ENCODE measurements at regions not wholly inside any gene's neighbourhood (a gene's known extent, or its start where the extent isn't known, plus 50 kb on each side); places are given as distances from the start of the nearest gene placed in this dataset.

- no peak overlapping the region for H3K9ac ChIP-seq
- no peak overlapping the region for H3K4me2 ChIP-seq (ENCODE audit: low read length)
- H3K36me3 ChIP-seq (ENCODE audit: control insufficient read depth, insufficient read depth, low read length), result no peaks in the 10 kb centered on the region
- H3K4me3 ChIP-seq (ENCODE audit: low read depth, low read length), result no peak overlapping the region
- no peaks in the 10 kb centered on the region for H3K79me2 ChIP-seq
- H2AFZ ChIP-seq, result no peak overlapping the region
- no peak for TF ChIP-seq CTCF (IDR thresholded peaks at IDR 0.05)
- H3K4me1 ChIP-seq, result no peaks in the 10 kb centered on the region
- H3K27ac ChIP-seq, result no peak overlapping the region
- no peaks in the 10 kb centered on the region for H3K9me3 ChIP-seq (ENCODE audit: control insufficient read depth, low read length)
- H3K27me3 ChIP-seq (ENCODE audit: control insufficient read depth, insufficient read depth, low read length), result no peaks in the 10 kb centered on the region
Observed at GRCh38 chr6:25100288-25100687, 164.5 kb upstream of the RIPOR2 start.

GRCh38 chr6:25103603-25104002, 167.8 kb upstream of the RIPOR2 start:
- Histone ChIP-seq H3K27ac (no peak overlapping the region), H3K9ac (no peak overlapping the region), H3K36me3 (ENCODE audit: control insufficient read depth, insufficient read depth, low read length) (no peaks in the 10 kb centered on the region), H3K4me3 (ENCODE audit: low read depth, low read length) (no peak overlapping the region), H2AFZ (no peak overlapping the region), H3K4me2 (ENCODE audit: low read length) (no peak overlapping the region), H3K79me2 (no peaks in the 10 kb centered on the region), H3K4me1 (no peaks in the 10 kb centered on the region), H3K27me3 (ENCODE audit: control insufficient read depth, insufficient read depth, low read length) (no peaks in the 10 kb centered on the region), H3K9me3 (ENCODE audit: control insufficient read depth, low read length) (no peaks in the 10 kb centered on the region)
- TF ChIP-seq CTCF (IDR thresholded peaks at IDR 0.05), result no peak

DNA sequence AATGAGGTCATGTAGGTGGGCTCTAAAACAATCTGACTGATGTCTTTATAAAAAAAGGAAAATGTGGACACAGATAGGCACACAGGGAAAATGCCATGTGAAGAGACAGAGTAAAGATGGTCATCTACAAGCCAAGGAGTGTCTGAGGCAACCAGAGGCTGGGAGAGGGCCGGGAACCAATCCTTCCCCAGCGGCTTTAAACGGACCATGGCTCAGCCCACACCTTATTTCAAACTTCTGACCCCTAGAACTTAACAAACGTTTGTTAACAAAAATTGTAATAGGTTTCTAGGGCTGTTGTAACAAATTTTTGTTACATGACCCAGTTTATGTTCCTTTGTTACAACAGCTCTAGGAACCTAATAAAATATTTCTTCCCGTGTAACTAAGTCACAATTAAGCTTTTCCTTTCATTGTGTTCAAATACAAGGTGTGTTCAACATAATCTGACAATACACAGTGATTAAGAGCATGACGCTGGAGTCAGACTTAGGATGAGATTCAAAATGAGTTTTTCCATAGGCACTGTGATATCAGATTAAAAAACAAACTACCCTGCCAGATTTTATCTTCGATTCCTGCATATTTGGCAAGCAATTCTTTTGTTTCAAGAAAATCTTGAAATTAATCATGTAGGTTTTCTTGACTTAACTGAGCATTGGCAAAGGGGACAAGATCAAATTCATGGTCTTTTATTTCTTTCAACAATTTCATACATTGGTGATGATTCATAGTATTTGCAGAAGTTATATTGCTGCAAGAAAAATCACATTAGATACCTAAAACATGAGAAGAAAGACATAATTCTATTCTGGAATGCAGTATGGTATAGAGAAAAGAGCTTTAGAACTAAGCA, 169.5 kb upstream of the RIPOR2 start:
- Histone ChIP-seq H3K4me1 (no peaks in the 10 kb centered on the region), H2AFZ (no peak overlapping the region), H3K9ac (no peak overlapping the region), H3K4me3 (ENCODE audit: low read depth, low read length) (no peak overlapping the region), H3K36me3 (ENCODE audit: control insufficient read depth, insufficient read depth, low read length) (no peaks in the 10 kb centered on the region), H3K27me3 (ENCODE audit: control insufficient read depth, insufficient read depth, low read length) (no peaks in the 10 kb centered on the region), H3K4me2 (ENCODE audit: low read length) (no peak overlapping the region), H3K27ac (no peak overlapping the region), H3K79me2 (no peaks in the 10 kb centered on the region), H3K9me3 (ENCODE audit: control insufficient read depth, low read length) (no peaks in the 10 kb centered on the region)
- no peak for TF ChIP-seq CTCF (IDR thresholded peaks at IDR 0.05)

DNA sequence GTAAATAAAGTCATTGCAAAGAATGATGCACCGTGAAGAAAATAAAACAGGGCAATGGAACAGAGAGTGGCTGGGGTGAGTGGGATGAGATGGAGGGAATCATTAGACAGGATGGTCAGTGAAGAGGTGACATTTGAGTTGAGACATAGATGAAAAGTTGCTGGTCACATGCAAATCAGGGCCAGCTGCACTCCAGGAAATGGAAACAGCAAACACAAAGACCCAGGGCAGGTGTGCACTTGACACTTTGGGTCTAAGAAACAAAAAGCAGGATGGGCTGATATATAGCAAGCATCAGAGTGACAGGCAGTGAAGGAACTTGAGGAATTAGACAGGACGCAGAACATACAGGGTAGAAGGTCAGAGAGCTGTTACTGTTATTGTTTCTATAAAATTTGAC, 171.5 kb upstream of the RIPOR2 start:
- H3K9me3 ChIP-seq (ENCODE audit: control insufficient read depth, low read length), result no peaks in the 10 kb centered on the region
- TF ChIP-seq CTCF (IDR thresholded peaks at IDR 0.05), result no peak
- H3K4me1 ChIP-seq, result no peaks in the 10 kb centered on the region
- no peaks in the 10 kb centered on the region for H3K79me2 ChIP-seq
- H3K4me2 ChIP-seq (ENCODE audit: low read length), result no peak overlapping the region
- H3K27me3 ChIP-seq (ENCODE audit: control insufficient read depth, insufficient read depth, low read length), result no peaks in the 10 kb centered on the region
- no peaks in the 10 kb centered on the region for H3K36me3 ChIP-seq (ENCODE audit: control insufficient read depth, insufficient read depth, low read length)
- no peak overlapping the region for H2AFZ ChIP-seq
- no peak overlapping the region for H3K9ac ChIP-seq
- no peak overlapping the region for H3K27ac ChIP-seq
- no peak overlapping the region for H3K4me3 ChIP-seq (ENCODE audit: low read depth, low read length)

DNA sequence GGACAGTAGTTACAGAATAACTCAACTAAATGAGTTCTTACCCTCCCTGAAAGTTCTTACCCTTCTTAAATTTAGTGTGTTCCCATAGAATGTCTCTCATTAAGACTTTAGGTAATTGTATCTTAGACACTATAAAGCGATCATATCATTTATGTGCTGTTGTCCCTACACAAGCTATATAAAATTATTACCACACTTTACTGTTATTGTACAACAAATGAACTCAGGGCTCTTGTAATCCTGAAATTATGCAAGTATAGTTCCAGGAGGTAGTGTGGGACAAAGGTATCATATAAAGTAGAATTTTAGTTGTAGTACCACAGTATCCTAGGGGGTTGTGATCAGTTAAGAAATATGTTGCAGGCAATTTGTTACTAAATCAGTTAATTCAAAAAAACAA, 167.4 kb upstream of the CARMIL1 start:
- no peak overlapping the region for H3K9ac ChIP-seq
- no peak overlapping the region for H3K4me3 ChIP-seq (ENCODE audit: low read depth, low read length)
- no peaks in the 10 kb centered on the region for H3K27me3 ChIP-seq (ENCODE audit: control insufficient read depth, insufficient read depth, low read length)
- no peaks in the 10 kb centered on the region for H3K9me3 ChIP-seq (ENCODE audit: control insufficient read depth, low read length)
- H3K4me2 ChIP-seq (ENCODE audit: low read length), result no peak overlapping the region
- H2AFZ ChIP-seq, result no peak overlapping the region
- H3K27ac ChIP-seq, result no peak overlapping the region
- H3K79me2 ChIP-seq, result no peaks in the 10 kb centered on the region
- no peaks in the 10 kb centered on the region for H3K36me3 ChIP-seq (ENCODE audit: control insufficient read depth, insufficient read depth, low read length)
- H3K4me1 ChIP-seq, result no peaks in the 10 kb centered on the region
- no peak for TF ChIP-seq CTCF (IDR thresholded peaks at IDR 0.05)
